ENCODE measurements at regions not wholly inside any gene's neighbourhood (a gene's known extent, or its start where the extent isn't known, plus 50 kb on each side); places are given as distances from the start of the nearest gene placed in this dataset.

GRCh38 chr7:10436302-10436701, 537.4 kb upstream of the PHF14 start:
- no peak for TF ChIP-seq CTCF (IDR thresholded peaks at IDR 0.05; ENCODE audit: low read depth, low read length)
- no peak for TF ChIP-seq MAX (IDR thresholded peaks at IDR 0.05; ENCODE audit: low read depth, low read length)
- no peak for TF ChIP-seq POLR2A (IDR thresholded peaks at IDR 0.05; ENCODE audit: extremely low read depth, insufficient read length)

Measured in NB4 (cell line).